Stimulated activated CD4-positive, alpha-beta T cell treated with anti-CD3 and anti-CD28 coated beads, TNF-alpha, amount 100 ng/mL, for 1 hour (primary cell): ENCODE measurements at regions not wholly inside any gene's neighbourhood (a gene's known extent, or its start where the extent isn't known, plus 50 kb on each side); places are given as distances from the start of the nearest gene placed in this dataset.

Source experiments
- DNase-seq, 3 donors: peaks; one replicate each; pipeline ENCODE4 v3.0.0-alpha.2; 2020; ENCODE audit warnings: low read depth in 3 of 3, low spot score in 1 of 3

- DNase-seq: no peak
Measured at GRCh38 chr15:39167164-39168058, 413.5 kb upstream of the THBS1 start.

GRCh38 chr15:39171944-39172368, 408.9 kb upstream of the THBS1 start:
- no peak for DNase-seq

- DNase-seq: no peak
Measured at GRCh38 chr15:39172380-39173281, 408.2 kb upstream of the THBS1 start.

GRCh38 chr15:39173426-39173825, 407.5 kb upstream of the THBS1 start:
- DNase-seq: no peak

GRCh38 chr15:39174332-39174731, 406.5 kb upstream of the THBS1 start:
- no peak for DNase-seq

- DNase-seq: no peak
Measured at GRCh38 chr15:39176030-39176429, 404.8 kb upstream of the THBS1 start.

- DNase-seq: no peak
Measured at GRCh38 chr15:39177561-39177960, 403.3 kb upstream of the THBS1 start.

- DNase-seq: no peak
Measured at GRCh38 chr15:39180030-39180429, 400.8 kb upstream of the THBS1 start.

GRCh38 chr15:39180483-39180933, 400.4 kb upstream of the THBS1 start:
- DNase-seq: no peak

- no peak for DNase-seq
Measured at GRCh38 chr15:39181056-39181747, 399.7 kb upstream of the THBS1 start.

GRCh38 chr15:39181940-39182339, 398.9 kb upstream of the THBS1 start:
- no peak for DNase-seq

- no peak for DNase-seq
Measured at GRCh38 chr15:39183164-39183881, 397.6 kb upstream of the THBS1 start.

- DNase-seq: no peak
Measured at GRCh38 chr15:39184701-39185390, 396.0 kb upstream of the THBS1 start.

GRCh38 chr15:39188314-39188713, 392.6 kb upstream of the THBS1 start:
- no peak for DNase-seq

- DNase-seq: no peak
Measured at GRCh38 chr15:39188930-39189329, 391.9 kb upstream of the THBS1 start.

GRCh38 chr15:39191871-39192291, 389.0 kb upstream of the THBS1 start:
- DNase-seq: no peak

GRCh38 chr15:39192351-39192750, 388.5 kb upstream of the THBS1 start:
- DNase-seq: no peak

- DNase-seq: no peak
Measured at GRCh38 chr15:39192979-39193560, 387.8 kb upstream of the THBS1 start.

GRCh38 chr15:39193611-39194010, 387.3 kb upstream of the THBS1 start:
- no peak for DNase-seq
